PC-9 (cell line): ENCODE measurements at regions not wholly inside any gene's neighbourhood (a gene's known extent, or its start where the extent isn't known, plus 50 kb on each side); places are given as distances from the start of the nearest gene placed in this dataset.

Source experiments
- CTCF ChIP-seq: fragments of 200-600 bp; sonication (generic); conservative IDR thresholded peaks from 2 replicates; pipeline ENCODE4 v1.6.1; 2017; ENCODE audit warnings: mixed run types, antibody characterized with exemption, mild to moderate bottlenecking, moderate library complexity
- EZH2 ChIP-seq: fragments of 200-600 bp; sonication (generic); IDR thresholded peaks from 2 replicates; pipeline ENCODE4 v1.8.0; 2017; ENCODE audit warnings: antibody characterized with exemption, low read depth

- TF ChIP-seq CTCF = no peak
- TF ChIP-seq EZH2 = no peak
Observed at GRCh38 chr1:174072581-174072980, 50.4 kb upstream of the RC3H1 start.
